ENCODE measurements at regions not wholly inside any gene's neighbourhood (a gene's known extent, or its start where the extent isn't known, plus 50 kb on each side); places are given as distances from the start of the nearest gene placed in this dataset.

DNA sequence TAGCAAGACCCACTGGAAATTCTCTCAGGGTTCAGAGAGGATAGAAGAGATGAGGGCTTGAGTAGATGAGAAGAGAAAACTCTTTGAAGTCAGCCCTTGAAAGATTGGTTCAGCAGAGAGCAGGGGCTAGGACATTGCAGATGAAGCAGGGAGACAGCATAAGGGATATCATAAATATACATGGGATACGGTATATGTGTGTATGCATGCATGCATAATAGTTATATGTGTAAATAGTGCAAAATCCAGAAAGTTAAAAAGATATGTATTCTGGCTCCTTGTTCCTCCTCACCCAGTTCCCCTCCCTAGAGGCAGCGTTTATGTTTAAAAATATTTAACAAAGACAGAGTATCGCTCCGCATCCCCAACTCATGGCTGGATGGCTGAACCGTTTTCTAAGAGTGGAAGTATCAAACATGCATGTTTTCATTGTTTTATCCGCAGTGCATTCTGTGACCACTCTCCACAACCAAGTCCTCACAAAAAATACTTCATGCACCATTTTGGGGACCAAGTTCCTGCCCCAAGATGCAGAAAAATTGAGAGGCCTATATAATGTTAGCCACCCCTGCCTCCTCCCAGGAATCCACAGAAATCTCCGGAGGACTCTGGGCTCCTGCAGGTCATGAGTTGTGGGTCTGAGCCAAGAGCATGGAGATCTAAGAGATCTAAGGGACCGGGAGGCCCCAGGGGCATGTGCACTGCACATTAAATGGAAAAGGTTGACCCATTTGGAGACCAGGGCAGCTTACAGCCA is 119.5 kb downstream of the MTX3 start:
- ChIA-PET CTCF (no interaction called here), POLR2A (no interaction called here)
- Histone ChIP-seq H3K4me3 (ENCODE audit: control insufficient read depth in 1 of 7, extremely low read depth in 1 of 7, insufficient read depth in 4 of 7, low read depth in 2 of 7, low read length in 6 of 7) (no peak overlapping the region), H3K4me1 (ENCODE audit: control extremely low read depth in 1 of 4, control insufficient read depth in 4 of 4, insufficient read depth in 4 of 4, low read length in 3 of 4) (no peaks in the 10 kb centered on the region), H3K27ac (ENCODE audit: insufficient read depth in 1 of 2, low read depth in 1 of 2, low read length in 2 of 2, poor library complexity in 1 of 2, severe bottlenecking in 2 of 2) (no peak overlapping the region), H3K27me3 (replicated peaks in 2 of 5; ENCODE audit: control insufficient read depth in 4 of 5, insufficient read depth in 5 of 5, low read length in 4 of 5) (peaks cover 0 to 11% (median 7%) of the 10 kb centered on the region in 5 experiments), H3K36me3 (ENCODE audit: control insufficient read depth in 4 of 4, insufficient read depth in 4 of 4, low read length in 3 of 4) (no peaks in the 10 kb centered on the region), H3K9me3 (ENCODE audit: control extremely low read depth in 1 of 5, control insufficient read depth in 4 of 5, insufficient read depth in 2 of 5, low read depth in 1 of 5, low read length in 4 of 5) (peaks cover 0 to 2% (median 0%) of the 10 kb centered on the region in 5 experiments)
- no peak for DNase-seq
- over 99% methylated on average over 8 of the region's 8 CpGs for WGBS (ENCODE audit: insufficient coverage)

DNA sequence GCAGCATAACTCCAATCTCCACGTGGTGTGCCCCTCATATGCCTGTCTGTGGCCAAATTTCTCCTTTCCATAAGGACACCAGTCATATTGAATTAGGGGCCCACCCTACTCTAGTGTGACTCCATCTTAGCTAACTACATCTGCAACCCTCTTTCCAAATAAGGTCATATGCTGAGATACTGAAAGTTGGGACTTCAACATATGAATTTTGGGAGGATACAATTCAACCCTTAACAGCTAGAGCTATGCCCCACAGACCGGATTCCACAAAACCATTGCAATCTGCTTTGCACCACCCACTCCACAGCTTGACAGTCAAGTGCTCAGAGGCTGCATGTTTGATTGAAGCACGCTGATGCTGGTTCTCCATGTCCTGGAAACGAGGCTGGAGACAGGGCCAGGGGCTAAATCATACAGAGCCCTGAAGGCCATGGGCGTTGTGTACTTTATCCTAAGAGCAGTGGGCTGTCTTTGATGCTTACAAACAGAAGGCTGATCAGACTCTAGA is 122.8 kb downstream of the MTX3 start:
- Histone ChIP-seq H3K4me1 (ENCODE audit: control extremely low read depth in 1 of 4, control insufficient read depth in 4 of 4, insufficient read depth in 4 of 4, low read length in 3 of 4) (no peaks in the 10 kb centered on the region), H3K27me3 (replicated peaks in 2 of 5; ENCODE audit: control insufficient read depth in 4 of 5, insufficient read depth in 5 of 5, low read length in 4 of 5) (peaks cover 0 to 6% (median 3%) of the 10 kb centered on the region in 5 experiments), H3K4me3 (ENCODE audit: control insufficient read depth in 1 of 7, extremely low read depth in 1 of 7, insufficient read depth in 4 of 7, low read depth in 2 of 7, low read length in 6 of 7) (no peak overlapping the region), H3K36me3 (ENCODE audit: control insufficient read depth in 4 of 4, insufficient read depth in 4 of 4, low read length in 3 of 4) (no peaks in the 10 kb centered on the region), H3K27ac (ENCODE audit: insufficient read depth in 1 of 2, low read depth in 1 of 2, low read length in 2 of 2, poor library complexity in 1 of 2, severe bottlenecking in 2 of 2) (no peak overlapping the region), H3K9me3 (ENCODE audit: control extremely low read depth in 1 of 5, control insufficient read depth in 4 of 5, insufficient read depth in 2 of 5, low read depth in 1 of 5, low read length in 4 of 5) (peaks cover 0 to 4% (median 0%) of the 10 kb centered on the region in 5 experiments)
- WGBS (ENCODE audit: insufficient coverage): 86% methylated on average over 4 of the region's 5 CpGs
- ChIA-PET POLR2A (no interaction called here), CTCF (no interaction called here)
- DNase-seq: no peak

DNA sequence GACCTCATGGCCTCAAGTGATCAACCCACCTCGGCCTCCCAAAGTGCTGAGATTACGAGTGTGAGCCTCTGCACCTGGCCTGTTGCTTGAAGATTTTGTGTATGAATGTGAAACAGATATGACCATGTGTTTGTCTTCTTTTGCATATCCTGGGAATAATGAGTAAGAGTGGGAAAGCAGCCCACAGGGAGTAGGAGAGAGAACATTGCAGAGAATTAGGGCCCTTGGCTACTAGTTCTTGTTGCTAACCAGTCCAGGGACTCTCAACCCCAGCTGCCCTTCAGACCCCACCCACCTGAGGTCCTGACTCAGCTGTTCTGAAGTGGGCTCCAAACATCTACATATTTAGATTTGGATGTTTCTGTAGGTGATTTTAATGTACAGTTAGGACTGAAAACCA is 125.5 kb downstream of the MTX3 start:
- H3K9me3 ChIP-seq (ENCODE audit: control extremely low read depth in 1 of 5, control insufficient read depth in 4 of 5, insufficient read depth in 2 of 5, low read depth in 1 of 5, low read length in 4 of 5): peaks cover 0 to 4% (median 0%) of the 10 kb centered on the region in 5 experiments
- H3K4me1 ChIP-seq (ENCODE audit: control extremely low read depth in 1 of 4, control insufficient read depth in 4 of 4, insufficient read depth in 4 of 4, low read length in 3 of 4): no peaks in the 10 kb centered on the region
- 100% methylated on average over 2 of the region's 2 CpGs for WGBS (ENCODE audit: insufficient coverage)
- POLR2A ChIA-PET: no interaction called here
- no peak overlapping the region for H3K27ac ChIP-seq (ENCODE audit: insufficient read depth in 1 of 2, low read depth in 1 of 2, low read length in 2 of 2, poor library complexity in 1 of 2, severe bottlenecking in 2 of 2)
- CTCF ChIA-PET: no interaction called here
- DNase-seq: no peak
- H3K36me3 ChIP-seq (ENCODE audit: control insufficient read depth in 4 of 4, insufficient read depth in 4 of 4, low read length in 3 of 4): no peaks in the 10 kb centered on the region
- H3K4me3 ChIP-seq (ENCODE audit: control insufficient read depth in 1 of 7, extremely low read depth in 1 of 7, insufficient read depth in 4 of 7, low read depth in 2 of 7, low read length in 6 of 7): no peak overlapping the region
- H3K27me3 ChIP-seq (replicated peaks in 2 of 5; ENCODE audit: control insufficient read depth in 4 of 5, insufficient read depth in 5 of 5, low read length in 4 of 5): peaks cover 0 to 3% (median 2%) of the 10 kb centered on the region in 5 experiments

DNA sequence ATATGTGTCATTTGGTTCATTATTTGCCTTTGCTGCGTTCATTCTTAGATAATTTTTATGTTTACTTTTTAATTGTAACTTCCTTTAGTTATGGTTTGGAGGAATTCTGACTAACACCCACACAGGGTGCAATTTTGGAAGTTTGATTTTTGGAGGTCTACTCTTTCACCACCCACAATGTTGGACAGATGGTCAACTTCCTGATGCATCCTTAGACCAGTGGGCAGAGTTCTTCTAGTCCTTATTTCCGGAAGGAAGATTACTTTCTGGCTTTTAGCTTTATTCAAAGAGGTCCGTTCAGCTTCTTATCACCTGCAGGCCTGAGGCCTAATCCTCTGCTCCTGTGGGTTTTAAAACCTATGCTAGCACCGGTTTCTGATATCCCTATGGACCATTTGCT is 126.7 kb downstream of the MTX3 start:
- no peak overlapping the region for H3K27ac ChIP-seq (ENCODE audit: insufficient read depth in 1 of 2, low read depth in 1 of 2, low read length in 2 of 2, poor library complexity in 1 of 2, severe bottlenecking in 2 of 2)
- ChIA-PET CTCF (no interaction called here), POLR2A (no interaction called here)
- no peaks in the 10 kb centered on the region for H3K4me1 ChIP-seq (ENCODE audit: control extremely low read depth in 1 of 4, control insufficient read depth in 4 of 4, insufficient read depth in 4 of 4, low read length in 3 of 4)
- no peaks in the 10 kb centered on the region for H3K36me3 ChIP-seq (ENCODE audit: control insufficient read depth in 4 of 4, insufficient read depth in 4 of 4, low read length in 3 of 4)
- DNase-seq: no peak
- peaks cover 0 to 2% (median 0%) of the 10 kb centered on the region in 5 experiments for H3K9me3 ChIP-seq (ENCODE audit: control extremely low read depth in 1 of 5, control insufficient read depth in 4 of 5, insufficient read depth in 2 of 5, low read depth in 1 of 5, low read length in 4 of 5)
- no peak overlapping the region for H3K4me3 ChIP-seq (ENCODE audit: control insufficient read depth in 1 of 7, extremely low read depth in 1 of 7, insufficient read depth in 4 of 7, low read depth in 2 of 7, low read length in 6 of 7)
- H3K27me3 ChIP-seq (replicated peaks in 2 of 5; ENCODE audit: control insufficient read depth in 4 of 5, insufficient read depth in 5 of 5, low read length in 4 of 5): peaks cover 0 to 8% (median 0%) of the 10 kb centered on the region in 5 experiments
- 90% methylated on average over 3 of the region's 4 CpGs for WGBS (ENCODE audit: insufficient coverage)

DNA sequence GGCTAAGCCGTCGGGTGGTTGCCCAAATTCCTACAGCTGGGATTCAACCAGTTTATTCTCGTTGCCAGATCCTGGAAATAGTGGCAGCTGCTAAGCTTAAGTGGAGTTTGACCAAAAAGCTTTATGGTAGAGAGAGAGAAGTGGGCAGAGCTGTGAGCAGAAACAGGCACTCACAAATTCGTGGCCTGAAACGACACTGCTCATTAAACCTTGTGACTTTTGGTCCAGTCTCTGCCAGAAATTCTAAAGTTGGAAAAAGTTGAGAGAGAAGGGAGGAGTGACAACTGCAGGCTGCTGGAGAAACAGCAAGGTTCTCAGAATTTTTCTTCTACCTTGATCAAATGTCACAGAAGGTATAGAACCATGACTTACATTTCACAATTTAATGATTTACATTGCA is 131.5 kb downstream of the MTX3 start:
- POLR2A ChIA-PET: no interaction called here
- no peak overlapping the region for H3K27ac ChIP-seq (ENCODE audit: insufficient read depth in 1 of 2, low read depth in 1 of 2, low read length in 2 of 2, poor library complexity in 1 of 2, severe bottlenecking in 2 of 2)
- H3K4me3 ChIP-seq (ENCODE audit: control insufficient read depth in 1 of 7, extremely low read depth in 1 of 7, insufficient read depth in 4 of 7, low read depth in 2 of 7, low read length in 6 of 7): no peak overlapping the region
- peaks cover 0 to 2% (median 0%) of the 10 kb centered on the region in 5 experiments for H3K9me3 ChIP-seq (ENCODE audit: control extremely low read depth in 1 of 5, control insufficient read depth in 4 of 5, insufficient read depth in 2 of 5, low read depth in 1 of 5, low read length in 4 of 5)
- H3K4me1 ChIP-seq (ENCODE audit: control extremely low read depth in 1 of 4, control insufficient read depth in 4 of 4, insufficient read depth in 4 of 4, low read length in 3 of 4): no peaks in the 10 kb centered on the region
- peaks cover 0 to 21% (median 0%) of the 10 kb centered on the region in 5 experiments for H3K27me3 ChIP-seq (replicated peaks in 2 of 5; ENCODE audit: control insufficient read depth in 4 of 5, insufficient read depth in 5 of 5, low read length in 4 of 5)
- CTCF ChIA-PET: interaction anchor here (1.1 to 1.8 kb wide), 2 partner anchors 11 to 305 kb away, joined by 3 to 5 read pairs; no protein-coding TSS in a partner anchor
- H3K36me3 ChIP-seq (ENCODE audit: control insufficient read depth in 4 of 4, insufficient read depth in 4 of 4, low read length in 3 of 4): no peaks in the 10 kb centered on the region
- WGBS (ENCODE audit: insufficient coverage): 79% methylated on average over 3 of the region's 5 CpGs
- no peak for DNase-seq

DNA sequence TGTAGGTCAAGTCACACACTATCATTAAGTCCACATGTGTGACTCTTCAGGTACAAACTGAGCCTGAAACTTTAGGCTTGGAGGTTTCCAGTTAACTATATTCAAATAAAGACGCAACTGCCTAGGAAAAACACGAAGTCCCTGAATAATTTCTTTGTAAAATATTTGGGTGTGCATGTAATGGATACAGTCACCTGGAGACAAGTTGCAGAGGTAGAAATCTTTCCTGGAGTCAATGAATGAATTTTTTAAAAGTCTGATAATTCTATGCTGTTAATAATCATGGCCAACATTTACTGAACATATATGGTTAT is 132.7 kb downstream of the MTX3 start:
- ChIA-PET POLR2A (no interaction called here), CTCF (interaction anchor here (0.8 to 1.8 kb wide), 5 partner anchors 18 to 304 kb away, joined by 5 to 6 read pairs (median 5); no protein-coding TSS in a partner anchor)
- DNase-seq: no peak
- Histone ChIP-seq H3K9me3 (ENCODE audit: control extremely low read depth in 1 of 5, control insufficient read depth in 4 of 5, insufficient read depth in 2 of 5, low read depth in 1 of 5, low read length in 4 of 5) (no peaks in the 10 kb centered on the region), H3K27ac (ENCODE audit: insufficient read depth in 1 of 2, low read depth in 1 of 2, low read length in 2 of 2, poor library complexity in 1 of 2, severe bottlenecking in 2 of 2) (no peak overlapping the region), H3K36me3 (ENCODE audit: control insufficient read depth in 4 of 4, insufficient read depth in 4 of 4, low read length in 3 of 4) (no peaks in the 10 kb centered on the region), H3K4me3 (ENCODE audit: control insufficient read depth in 1 of 7, extremely low read depth in 1 of 7, insufficient read depth in 4 of 7, low read depth in 2 of 7, low read length in 6 of 7) (no peak overlapping the region), H3K4me1 (ENCODE audit: control extremely low read depth in 1 of 4, control insufficient read depth in 4 of 4, insufficient read depth in 4 of 4, low read length in 3 of 4) (no peaks in the 10 kb centered on the region), H3K27me3 (replicated peaks in 2 of 5; ENCODE audit: control insufficient read depth in 4 of 5, insufficient read depth in 5 of 5, low read length in 4 of 5) (peaks cover 0 to 23% (median 0%) of the 10 kb centered on the region in 5 experiments)
- WGBS (ENCODE audit: insufficient coverage): 100% methylated on average over 1 of the region's 2 CpGs

- CTCF ChIA-PET: interaction anchor here (0.8 to 1.8 kb wide), 8 partner anchors 10 to 303 kb away, joined by 3 to 6 read pairs (median 5); no protein-coding TSS in a partner anchor
Observed at GRCh38 chr5:79857714-79858409, 133.2 kb downstream of the MTX3 start.

More at GRCh38 chr5:79857714-79858409, 133.2 kb downstream of the MTX3 start:
- Histone ChIP-seq H3K27ac (ENCODE audit: insufficient read depth in 1 of 2, low read depth in 1 of 2, low read length in 2 of 2, poor library complexity in 1 of 2, severe bottlenecking in 2 of 2) (no peak overlapping the region), H3K4me1 (ENCODE audit: control extremely low read depth in 1 of 4, control insufficient read depth in 4 of 4, insufficient read depth in 4 of 4, low read length in 3 of 4) (no peaks in the 10 kb centered on the region), H3K4me3 (ENCODE audit: control insufficient read depth in 1 of 7, extremely low read depth in 1 of 7, insufficient read depth in 4 of 7, low read depth in 2 of 7, low read length in 6 of 7) (no peak overlapping the region), H3K36me3 (ENCODE audit: control insufficient read depth in 4 of 4, insufficient read depth in 4 of 4, low read length in 3 of 4) (no peaks in the 10 kb centered on the region), H3K27me3 (replicated peaks in 2 of 5; ENCODE audit: control insufficient read depth in 4 of 5, insufficient read depth in 5 of 5, low read length in 4 of 5) (peaks cover 0 to 23% (median 0%) of the 10 kb centered on the region in 5 experiments), H3K9me3 (ENCODE audit: control extremely low read depth in 1 of 5, control insufficient read depth in 4 of 5, insufficient read depth in 2 of 5, low read depth in 1 of 5, low read length in 4 of 5) (no peaks in the 10 kb centered on the region)
- DNase-seq: peak; percentile 56 to 80 (median 69)
- 57% methylated on average over 5 of the region's 9 CpGs for WGBS (ENCODE audit: insufficient coverage)
- POLR2A ChIA-PET: interaction anchor here (0.6 kb wide), 1 partner anchor 153 kb away, joined by 4 read pairs; no protein-coding TSS in a partner anchor
